ENCODE measurements at regions not wholly inside any gene's neighbourhood (a gene's known extent, or its start where the extent isn't known, plus 50 kb on each side); places are given as distances from the start of the nearest gene placed in this dataset.

DNA sequence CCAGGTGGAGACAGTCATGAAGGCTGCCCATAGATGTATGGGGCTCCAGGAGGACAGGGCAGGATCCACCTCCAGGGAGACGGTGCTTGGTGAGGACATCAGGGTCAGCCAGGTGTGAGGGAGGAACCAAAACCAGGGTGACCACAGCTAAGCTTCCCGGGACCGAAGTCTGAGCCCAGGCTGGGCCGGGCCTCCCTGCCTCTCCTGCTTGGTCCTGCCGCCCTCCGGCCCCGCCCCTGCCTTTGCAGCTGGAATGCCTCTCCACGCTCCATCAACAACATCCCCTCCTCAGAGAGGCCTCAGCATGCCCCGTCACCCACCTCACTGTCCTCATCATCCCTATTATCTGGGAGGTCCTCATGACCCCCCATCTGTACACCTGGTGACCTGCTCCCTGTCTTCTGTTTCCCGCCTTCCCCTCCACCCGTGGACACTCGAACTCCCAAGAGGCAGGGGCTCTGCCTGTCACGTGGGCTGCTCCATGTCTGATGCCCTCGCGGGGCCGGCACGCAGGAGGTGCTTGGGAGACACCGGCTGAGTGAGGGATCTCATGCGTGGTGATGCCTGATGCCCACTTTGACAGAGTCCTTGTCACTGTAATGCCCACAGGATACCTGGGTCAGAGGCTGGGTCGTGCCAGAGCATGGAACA lies 59.4 kb downstream of the RTL6 start:
- Mint-ChIP-seq H3K9me3 (no peaks in the 10 kb centered on the region), H3K27ac (no peak overlapping the region), H3K4me3 (no peak overlapping the region), H3K27me3 (ENCODE audit: low read depth) (peaks cover 10% of the 10 kb centered on the region), H3K36me3 (no peaks in the 10 kb centered on the region), H3K4me1 (peaks cover 9% of the 10 kb centered on the region)
- no peak for DNase-seq (ENCODE audit: low spot score in 2 of 2, unreplicated experiment in 2 of 2)
- TF ChIP-seq, protein P1, sequence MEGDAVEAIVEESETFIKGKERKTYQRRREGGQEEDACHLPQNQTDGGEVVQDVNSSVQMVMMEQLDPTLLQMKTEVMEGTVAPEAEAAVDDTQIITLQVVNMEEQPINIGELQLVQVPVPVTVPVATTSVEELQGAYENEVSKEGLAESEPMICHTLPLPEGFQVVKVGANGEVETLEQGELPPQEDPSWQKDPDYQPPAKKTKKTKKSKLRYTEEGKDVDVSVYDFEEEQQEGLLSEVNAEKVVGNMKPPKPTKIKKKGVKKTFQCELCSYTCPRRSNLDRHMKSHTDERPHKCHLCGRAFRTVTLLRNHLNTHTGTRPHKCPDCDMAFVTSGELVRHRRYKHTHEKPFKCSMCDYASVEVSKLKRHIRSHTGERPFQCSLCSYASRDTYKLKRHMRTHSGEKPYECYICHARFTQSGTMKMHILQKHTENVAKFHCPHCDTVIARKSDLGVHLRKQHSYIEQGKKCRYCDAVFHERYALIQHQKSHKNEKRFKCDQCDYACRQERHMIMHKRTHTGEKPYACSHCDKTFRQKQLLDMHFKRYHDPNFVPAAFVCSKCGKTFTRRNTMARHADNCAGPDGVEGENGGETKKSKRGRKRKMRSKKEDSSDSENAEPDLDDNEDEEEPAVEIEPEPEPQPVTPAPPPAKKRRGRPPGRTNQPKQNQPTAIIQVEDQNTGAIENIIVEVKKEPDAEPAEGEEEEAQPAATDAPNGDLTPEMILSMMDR (IDR thresholded peaks at IDR 0.05; ENCODE audit: unreplicated experiment) = no peak

DNA sequence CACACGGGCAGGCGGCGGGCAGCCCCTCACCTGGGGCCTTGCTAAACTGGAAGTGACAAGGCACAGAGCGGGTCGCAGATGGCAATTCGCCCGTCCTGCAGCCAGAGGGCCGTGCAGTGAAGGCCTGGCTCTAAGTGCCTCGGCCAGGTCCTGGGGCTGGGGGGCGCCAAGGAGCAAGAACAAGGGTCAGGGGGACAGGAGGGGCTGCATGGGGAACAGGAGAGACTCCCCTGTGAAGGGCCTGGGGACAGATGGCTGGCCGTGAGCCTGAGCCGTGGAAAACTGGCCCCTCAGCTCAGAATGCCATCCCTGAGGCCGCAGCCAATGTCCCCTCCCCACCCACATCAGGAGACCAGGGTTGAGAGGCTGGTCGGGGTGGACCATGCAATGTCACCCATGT lies 60.0 kb downstream of the RTL6 start:
- peaks cover 12% of the 10 kb centered on the region for H3K27me3 Mint-ChIP-seq (ENCODE audit: low read depth)
- H3K36me3 Mint-ChIP-seq = no peaks in the 10 kb centered on the region
- peaks cover 4% of the 10 kb centered on the region for H3K4me1 Mint-ChIP-seq
- no peak for DNase-seq (ENCODE audit: low spot score in 2 of 2, unreplicated experiment in 2 of 2)
- peak overlapping the region; percentile 11 for H3K27ac Mint-ChIP-seq
- H3K9me3 Mint-ChIP-seq = no peaks in the 10 kb centered on the region
- no peak overlapping the region for H3K4me3 Mint-ChIP-seq
- TF ChIP-seq, protein P1 (IDR thresholded peaks at IDR 0.05; ENCODE audit: unreplicated experiment) = no peak

DNA sequence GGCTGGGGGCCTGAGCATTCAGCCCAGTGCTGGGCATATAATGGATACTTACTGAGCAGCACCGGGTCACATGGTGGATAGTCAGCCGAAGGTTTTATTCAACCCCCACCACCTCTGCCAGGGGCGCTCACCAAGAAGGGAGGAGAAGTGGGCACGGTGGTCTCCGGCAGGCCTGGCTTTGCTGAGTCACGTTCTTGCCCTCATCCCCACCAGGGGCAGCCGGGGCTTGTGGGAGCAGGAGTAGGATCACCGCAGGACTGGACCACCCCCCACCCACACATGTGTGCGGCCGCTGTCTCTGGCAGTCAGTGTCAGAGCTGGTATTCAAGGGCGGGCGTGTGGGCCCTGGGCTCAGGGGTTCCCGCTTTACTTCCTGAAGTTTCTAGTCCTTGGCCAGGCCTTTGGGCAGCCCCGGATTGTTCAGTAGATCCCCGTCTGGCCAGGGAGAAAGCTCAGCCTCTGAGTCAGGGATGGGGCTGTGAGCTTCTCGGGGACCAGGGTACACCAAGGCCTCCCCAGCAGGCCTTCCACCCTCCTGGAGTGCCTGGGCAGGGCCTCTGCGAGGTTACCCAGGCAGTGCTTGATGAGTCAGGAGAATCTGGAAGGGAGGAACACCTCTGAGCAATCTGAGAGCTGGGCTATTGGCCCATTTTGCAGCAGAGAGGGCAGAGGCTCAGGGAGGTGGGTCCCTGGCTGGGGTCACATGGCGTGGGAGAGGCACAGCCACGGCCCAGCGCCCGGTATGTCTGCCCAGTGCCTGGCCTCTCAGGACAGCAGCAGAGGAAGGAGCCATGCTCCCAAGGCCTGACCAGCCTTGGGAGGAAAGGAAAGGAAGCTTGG lies 60.6 kb downstream of the RTL6 start:
- no peaks in the 10 kb centered on the region for H3K9me3 Mint-ChIP-seq
- peak overlapping the region; percentile 11 for H3K27ac Mint-ChIP-seq
- H3K4me3 Mint-ChIP-seq = no peak overlapping the region
- DNase-seq (ENCODE audit: low spot score in 2 of 2, unreplicated experiment in 2 of 2) = no peak
- TF ChIP-seq, protein P1 (IDR thresholded peaks at IDR 0.05; ENCODE audit: unreplicated experiment) = no peak
- H3K4me1 Mint-ChIP-seq = no peaks in the 10 kb centered on the region
- peaks cover 12% of the 10 kb centered on the region for H3K27me3 Mint-ChIP-seq (ENCODE audit: low read depth)
- no peaks in the 10 kb centered on the region for H3K36me3 Mint-ChIP-seq

DNA sequence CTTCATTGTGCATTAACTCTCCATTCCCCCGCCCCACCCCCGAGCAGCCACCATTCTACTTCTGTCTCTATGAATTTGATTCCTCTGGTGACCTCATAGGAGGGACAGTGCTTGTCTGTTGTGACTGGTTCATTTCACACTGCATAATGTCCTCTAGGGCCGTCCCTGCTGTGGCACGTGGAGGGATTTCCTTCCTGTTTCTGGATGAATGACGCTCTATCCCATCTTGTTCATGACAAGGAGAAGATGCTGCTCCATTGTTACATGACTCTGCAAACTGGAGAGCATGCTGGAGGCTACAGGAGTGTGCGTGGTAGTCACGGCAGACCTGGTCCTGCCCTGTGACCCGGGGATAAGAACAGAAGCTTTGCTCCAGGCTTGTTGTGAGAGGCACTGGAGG lies 61.3 kb downstream of the RTL6 start:
- no peaks in the 10 kb centered on the region for H3K9me3 Mint-ChIP-seq
- H3K27me3 Mint-ChIP-seq (ENCODE audit: low read depth) = peaks cover 14% of the 10 kb centered on the region
- no peaks in the 10 kb centered on the region for H3K4me1 Mint-ChIP-seq
- TF ChIP-seq, protein P1 (IDR thresholded peaks at IDR 0.05; ENCODE audit: unreplicated experiment) = no peak
- H3K36me3 Mint-ChIP-seq = no peaks in the 10 kb centered on the region
- H3K4me3 Mint-ChIP-seq = no peak overlapping the region
- no peak for DNase-seq (ENCODE audit: low spot score in 2 of 2, unreplicated experiment in 2 of 2)
- H3K27ac Mint-ChIP-seq = no peak overlapping the region

DNA sequence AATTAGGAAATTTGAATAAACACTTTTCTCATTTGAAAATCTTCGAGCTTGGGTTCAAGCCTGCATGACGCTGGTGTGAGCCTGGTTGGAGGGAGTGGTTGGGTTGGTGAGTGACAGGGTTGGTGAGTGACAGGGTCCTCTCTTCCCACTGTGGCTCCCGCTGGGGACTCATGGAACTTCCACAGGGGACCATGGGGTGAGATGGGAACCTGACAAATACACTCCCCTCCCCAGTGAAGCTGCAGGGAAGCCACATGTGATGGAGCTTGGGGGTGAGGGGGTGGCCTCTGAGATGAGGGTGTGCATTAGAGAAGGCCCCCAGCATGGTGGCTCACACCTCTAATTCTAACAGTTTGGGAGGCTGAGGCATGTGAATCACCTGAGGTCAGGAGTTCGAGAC lies 66.8 kb downstream of the RTL6 start:
- H3K9me3 Mint-ChIP-seq = no peaks in the 10 kb centered on the region
- TF ChIP-seq, protein P1 (IDR thresholded peaks at IDR 0.05; ENCODE audit: unreplicated experiment) = no peak
- H3K36me3 Mint-ChIP-seq = no peaks in the 10 kb centered on the region
- H3K4me1 Mint-ChIP-seq = peaks cover 7% of the 10 kb centered on the region
- no peak for DNase-seq (ENCODE audit: low spot score in 2 of 2, unreplicated experiment in 2 of 2)
- peaks cover 14% of the 10 kb centered on the region for H3K27me3 Mint-ChIP-seq (ENCODE audit: low read depth)
- H3K27ac Mint-ChIP-seq = no peak overlapping the region
- H3K4me3 Mint-ChIP-seq = no peak overlapping the region

All from mesothelial cell of epicardium (in vitro differentiated cells).